PC-3 (cell line): ENCODE measurements at regions not wholly inside any gene's neighbourhood (a gene's known extent, or its start where the extent isn't known, plus 50 kb on each side); places are given as distances from the start of the nearest gene placed in this dataset.

Source experiments
- ATAC-seq: fragments of 200-7000 bp; cut with Tn5 transposase; 2 replicates; pipeline ENCODE4 v1.9.1; 2020; ENCODE audit warnings: mild to moderate bottlenecking, moderate library complexity
- BruUV-seq: library from RNA; stranded (reverse); fragments of 400-500 nt; replicated peaks from 2 replicates; lab custom pipeline; 2021; lab: Mats Ljungman, UMichigan
- CTCF ChIA-PET: fragments of 300-600 bp; sonication (Branson Sonifier 250); formaldehyde crosslinking; loops from one replicate; lab custom pipeline; 2022; ENCODE audit warnings: antibody characterized with exemption; lab: Charles Lee
- POLR2A ChIA-PET: fragments of 300-600 bp; sonication (Branson Sonifier 250); formaldehyde crosslinking; loops from one replicate; lab custom pipeline; 2022; ENCODE audit warnings: antibody characterized with exemption; ENCODE audit not compliant: unreplicated experiment; lab: Charles Lee
- DNase-seq: peaks from one replicate; pipeline ENCODE4 v3.0.0-alpha.2; 2015
- H2AFZ ChIP-seq: fragments of 300-600 bp; sonication (generic); 2 replicates; pipeline ENCODE4 v1.6.0; 2016; ENCODE audit warnings: antibody characterized with exemption, low read length
- H3F3A ChIP-seq: fragments of 300-600 bp; sonication (generic); one replicate; pipeline ENCODE4 v1.6.0; 2017; ENCODE audit warnings: antibody characterized with exemption, low read length, control low read depth, mild to moderate bottlenecking; ENCODE audit not compliant: unreplicated experiment
- H3K27ac ChIP-seq: fragments of 300-600 bp; sonication (generic); 2 replicates; pipeline ENCODE4 v1.5.1; 2016; ENCODE audit warnings: mild to moderate bottlenecking, low read length
- H3K27me3 ChIP-seq: fragments of 300-600 bp; sonication (generic); 2 replicates; pipeline ENCODE4 v1.6.1; 2016; ENCODE audit warnings: low read length, mixed read lengths
- H3K36me3 ChIP-seq: fragments of 300-600 bp; sonication (generic); 2 replicates; pipeline ENCODE4 v1.6.1; 2016; ENCODE audit warnings: low read depth, mixed run types, low read length, mixed read lengths
- H3K4me1 ChIP-seq: fragments of 300-600 bp; sonication (generic); 2 replicates; pipeline ENCODE4 v1.5.1; 2016; ENCODE audit warnings: low read length; ENCODE audit not compliant: insufficient read depth
- H3K4me2 ChIP-seq: fragments of 300-600 bp; sonication (generic); 2 replicates; pipeline ENCODE4 v1.6.0; 2016; ENCODE audit warnings: low read length
- H3K4me3 ChIP-seq: fragments of 300-600 bp; sonication (generic); 2 replicates; pipeline ENCODE4 v1.5.1; 2016; ENCODE audit warnings: mild to moderate bottlenecking, low read length, mixed read lengths
- H3K79me2 ChIP-seq: fragments of 300-600 bp; sonication (generic); 2 replicates; pipeline ENCODE4 v1.6.1; 2017; ENCODE audit warnings: low read length, mixed read lengths
- H3K9ac ChIP-seq: fragments of 300-600 bp; sonication (generic); 2 replicates; pipeline ENCODE4 v1.6.0; 2016; ENCODE audit warnings: mild to moderate bottlenecking, low read length
- H3K9me2 ChIP-seq: fragments of 300-600 bp; sonication (generic); replicated peaks from 2 replicates; pipeline ENCODE4 v1.6.1; 2016; ENCODE audit warnings: mixed run types, low read length, mixed read lengths
- H3K9me3 ChIP-seq: fragments of 300-600 bp; sonication (generic); 2 replicates; pipeline ENCODE4 v1.6.1; 2016; ENCODE audit warnings: low read length, mixed read lengths
- H4K20me1 ChIP-seq: fragments of 300-600 bp; sonication (generic); 2 replicates; pipeline ENCODE4 v1.6.1; 2016; ENCODE audit warnings: low read length, mixed read lengths
- EZH2 ChIP-seq: fragments of 300-600 bp; sonication (generic); IDR thresholded peaks from one replicate; pipeline ENCODE4 v1.6.1; 2017; ENCODE audit warnings: antibody characterized with exemption, mild to moderate bottlenecking, low read length; ENCODE audit not compliant: unreplicated experiment
- EZH2phosphoT487 ChIP-seq: fragments of 300-600 bp; sonication (generic); IDR thresholded peaks from 2 replicates; pipeline ENCODE4 v1.6.1; 2018; ENCODE audit warnings: mild to moderate bottlenecking, antibody characterized with exemption, low read length, borderline replicate concordance
- intact Hi-C: fragments of 100-400 bp; cut with micrococcal nuclease; formaldehyde crosslinking; loops from 2 replicates; pipeline ENCODE4 v1.9.0; 2023
- TF ChIP-seq, protein P1 (sequence below): fragments of 300-600 bp; sonication (generic); conservative IDR thresholded peaks from 2 replicates; pipeline ENCODE4 v1.5.1; 2017; ENCODE audit warnings: antibody characterized with exemption, low read depth, mild to moderate bottlenecking, low read length

DNA sequence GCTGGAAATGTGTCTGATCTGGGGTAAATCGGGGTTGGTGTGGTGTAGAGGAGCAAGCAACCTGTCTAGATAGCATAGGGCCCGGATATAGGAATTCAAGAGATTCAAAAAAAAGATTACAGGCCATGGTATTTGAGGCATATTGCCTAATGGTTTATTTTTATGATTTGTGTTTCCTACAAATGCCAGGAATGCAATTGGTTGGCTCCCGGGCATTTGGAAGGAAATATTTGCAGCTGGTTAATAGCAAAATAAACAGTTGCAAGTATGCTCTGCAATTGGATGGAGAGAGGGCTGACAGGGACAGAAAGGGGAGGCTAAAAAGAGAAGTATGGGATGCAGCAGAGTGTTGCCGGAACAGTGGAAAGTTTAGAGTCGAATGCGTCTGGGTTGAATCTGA lies 315.6 kb upstream of the ATP2B1 start:
- ATAC-seq (no peak), DNase-seq (peak; percentile 51)

DNA sequence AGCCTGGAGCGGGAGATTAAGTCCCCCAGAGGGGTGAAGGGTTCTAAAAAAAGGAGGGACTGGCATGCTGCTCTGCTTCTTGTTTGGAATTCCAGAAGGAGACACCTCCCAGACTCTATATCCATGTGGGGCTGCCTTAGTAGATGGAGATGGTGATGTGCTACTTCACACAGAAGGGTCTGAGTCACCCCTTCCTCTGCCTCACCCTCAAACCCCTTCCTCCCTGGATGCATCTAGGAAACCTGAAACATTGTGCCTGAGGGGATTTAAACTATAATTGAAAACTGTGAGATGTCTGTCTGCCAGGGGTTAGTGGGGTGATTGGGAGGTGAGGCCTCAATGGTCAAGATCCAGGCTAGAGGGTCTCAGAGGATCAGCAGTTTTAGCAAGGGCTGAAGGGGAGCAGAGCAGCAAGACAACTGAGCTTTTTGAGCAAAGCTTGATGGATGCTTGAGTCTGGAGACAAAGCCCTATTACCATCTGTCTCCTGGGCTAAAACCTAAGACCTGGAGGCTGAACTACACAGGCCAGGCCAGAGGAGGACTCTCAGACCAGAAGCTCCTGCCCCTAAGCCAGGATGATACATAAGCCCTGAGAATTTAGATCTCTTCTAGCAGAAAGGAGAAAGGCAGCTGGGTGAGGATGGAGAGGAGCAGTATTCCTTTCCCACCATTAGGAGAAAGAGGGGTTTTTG lies 314.7 kb upstream of the ATP2B1 start:
- Histone ChIP-seq H3K79me2 (no peaks in the 10 kb centered on the region), H3K9ac (no peak overlapping the region), H2AFZ (0 out of 2 replicates have a peak overlapping the region, but pooled peaks have one; percentile 8), H3K9me3 (no peaks in the 10 kb centered on the region), H3K4me2 (peak overlapping the region; percentile 24; the same call in 1 of the 2 replicates), H3F3A (no peaks in the 10 kb centered on the region), H4K20me1 (no peaks in the 10 kb centered on the region), H3K9me2 (no peaks in the 10 kb centered on the region), H3K27ac (no peak overlapping the region), H3K4me3 (no peak overlapping the region), H3K4me1 (peaks cover 14% of the 10 kb centered on the region), H3K36me3 (no peaks in the 10 kb centered on the region), H3K27me3 (no peaks in the 10 kb centered on the region)
- TF ChIP-seq EZH2phosphoT487: no peak
- TF ChIP-seq EZH2: no peak
- TF ChIP-seq, protein P1, sequence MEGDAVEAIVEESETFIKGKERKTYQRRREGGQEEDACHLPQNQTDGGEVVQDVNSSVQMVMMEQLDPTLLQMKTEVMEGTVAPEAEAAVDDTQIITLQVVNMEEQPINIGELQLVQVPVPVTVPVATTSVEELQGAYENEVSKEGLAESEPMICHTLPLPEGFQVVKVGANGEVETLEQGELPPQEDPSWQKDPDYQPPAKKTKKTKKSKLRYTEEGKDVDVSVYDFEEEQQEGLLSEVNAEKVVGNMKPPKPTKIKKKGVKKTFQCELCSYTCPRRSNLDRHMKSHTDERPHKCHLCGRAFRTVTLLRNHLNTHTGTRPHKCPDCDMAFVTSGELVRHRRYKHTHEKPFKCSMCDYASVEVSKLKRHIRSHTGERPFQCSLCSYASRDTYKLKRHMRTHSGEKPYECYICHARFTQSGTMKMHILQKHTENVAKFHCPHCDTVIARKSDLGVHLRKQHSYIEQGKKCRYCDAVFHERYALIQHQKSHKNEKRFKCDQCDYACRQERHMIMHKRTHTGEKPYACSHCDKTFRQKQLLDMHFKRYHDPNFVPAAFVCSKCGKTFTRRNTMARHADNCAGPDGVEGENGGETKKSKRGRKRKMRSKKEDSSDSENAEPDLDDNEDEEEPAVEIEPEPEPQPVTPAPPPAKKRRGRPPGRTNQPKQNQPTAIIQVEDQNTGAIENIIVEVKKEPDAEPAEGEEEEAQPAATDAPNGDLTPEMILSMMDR: no peak
- ChIA-PET POLR2A (no interaction called here), CTCF (no interaction called here)
- DNase-seq (peak; percentile 55), ATAC-seq (peak; percentile 24; the same call in 1 of the 2 replicates)
- BruUV-seq: no TSS peak
- intact Hi-C loops: no loop called here

More for the DNA sequence above, 315.6 kb upstream of the ATP2B1 start:
- TF ChIP-seq, protein P1: no peak
- TF ChIP-seq EZH2: no peak
- no peak for TF ChIP-seq EZH2phosphoT487
- ChIA-PET POLR2A (no interaction called here), CTCF (no interaction called here)
- Histone ChIP-seq H3K9ac (no peak overlapping the region), H3F3A (no peaks in the 10 kb centered on the region), H3K4me3 (no peak overlapping the region), H4K20me1 (no peaks in the 10 kb centered on the region), H3K4me1 (peaks cover 23% of the 10 kb centered on the region), H3K79me2 (no peaks in the 10 kb centered on the region), H3K9me3 (no peaks in the 10 kb centered on the region), H3K4me2 (no peak overlapping the region), H3K36me3 (no peaks in the 10 kb centered on the region), H3K27me3 (no peaks in the 10 kb centered on the region), H3K9me2 (no peaks in the 10 kb centered on the region), H2AFZ (no peak overlapping the region), H3K27ac (no peak overlapping the region)
- no TSS peak for BruUV-seq
- intact Hi-C loops: no loop called here

- no peak for ATAC-seq
- Histone ChIP-seq H3K36me3 (no peaks in the 10 kb centered on the region), H3F3A (no peaks in the 10 kb centered on the region), H3K9me2 (no peaks in the 10 kb centered on the region), H3K27ac (no peak overlapping the region), H3K4me3 (no peak overlapping the region), H3K9me3 (no peaks in the 10 kb centered on the region), H3K9ac (no peak overlapping the region), H4K20me1 (no peaks in the 10 kb centered on the region), H3K27me3 (no peaks in the 10 kb centered on the region), H3K79me2 (no peaks in the 10 kb centered on the region), H2AFZ (no peak overlapping the region), H3K4me1 (peaks cover 9% of the 10 kb centered on the region), H3K4me2 (no peak overlapping the region)
- BruUV-seq: no TSS peak
- ChIA-PET CTCF (no interaction called here), POLR2A (interaction anchor here (0.7 kb wide), 1 partner anchor 243 kb away, joined by 3 read pairs; no protein-coding TSS in a partner anchor)
- TF ChIP-seq EZH2: no peak
- no peak for TF ChIP-seq EZH2phosphoT487
- TF ChIP-seq, protein P1: no peak
- no peak for DNase-seq
- intact Hi-C loops: no loop called here
Measured at GRCh38 chr12:90021795-90022440, 313.3 kb upstream of the ATP2B1 start.
